Choroid plexus epithelial cell (primary cell): ENCODE measurements at regions not wholly inside any gene's neighbourhood (a gene's known extent, or its start where the extent isn't known, plus 50 kb on each side); places are given as distances from the start of the nearest gene placed in this dataset.

ENCODE experiments used
- DNase-seq: peaks from one replicate; pipeline ENCODE4 v3.0.0-alpha.2; 2010; ENCODE audit warnings: low read depth
- H3K4me3 ChIP-seq: 2 replicates; pipeline ENCODE4 v1.5.1; 2011; ENCODE audit warnings: low read depth, mild to moderate bottlenecking, control low read depth, low read length, moderate library complexity
- CTCF ChIP-seq: conservative IDR thresholded peaks from 2 replicates; pipeline ENCODE4 v1.5.1; 2011; ENCODE audit warnings: low read depth, mild to moderate bottlenecking, control low read depth, inconsistent platforms, low read length, moderate library complexity

GRCh38 chr16:79297805-79298204 lies 302.7 kb downstream of the MAF start:
- no peak overlapping the region for H3K4me3 ChIP-seq
- DNase-seq = no peak
- no peak for TF ChIP-seq CTCF

GRCh38 chr16:79297296-79297695 lies 303.2 kb downstream of the MAF start:
- TF ChIP-seq CTCF = no peak
- DNase-seq = no peak
- no peak overlapping the region for H3K4me3 ChIP-seq

- no peak for TF ChIP-seq CTCF
- H3K4me3 ChIP-seq = no peak overlapping the region
- DNase-seq = no peak
These were observed 304.0 kb downstream of the MAF start for GRCh38 chr16:79296491-79296890.

- no peak for TF ChIP-seq CTCF
- no peak for DNase-seq
- H3K4me3 ChIP-seq = no peak overlapping the region
These were observed 304.8 kb downstream of the MAF start for GRCh38 chr16:79295746-79296145.

GRCh38 chr16:79295162-79295561 lies 305.4 kb downstream of the MAF start:
- DNase-seq = no peak
- no peak for TF ChIP-seq CTCF
- no peak overlapping the region for H3K4me3 ChIP-seq

GRCh38 chr16:79294568-79294967 lies 306.0 kb downstream of the MAF start:
- no peak overlapping the region for H3K4me3 ChIP-seq
- no peak for TF ChIP-seq CTCF
- no peak for DNase-seq

GRCh38 chr16:79293836-79294460 lies 306.6 kb downstream of the MAF start:
- no peak for DNase-seq
- H3K4me3 ChIP-seq = no peak overlapping the region
- TF ChIP-seq CTCF = no peak
